ENCODE measurements at regions not wholly inside any gene's neighbourhood (a gene's known extent, or its start where the extent isn't known, plus 50 kb on each side); places are given as distances from the start of the nearest gene placed in this dataset.

- H3K4me2 ChIP-seq (ENCODE audit: control insufficient read depth, extremely low read depth, insufficient read depth, low read depth, low read length) = peak overlapping the region; percentile 16
- dilution Hi-C loops (cut with MboI; ENCODE audit: extremely low pct_ligation_motif_present, low sequenced_read_pairs) = no loop called here
- H3K36me3 ChIP-seq (ENCODE audit: control insufficient read depth in 2 of 2, extremely low read depth in 1 of 2, insufficient read depth in 2 of 2, low read length in 2 of 2) = no peaks in the 10 kb centered on the region
- FAIRE-seq (no peak), DNase-seq (ENCODE audit: low read depth, low spot score) (no peak)
- H3K9me1 ChIP-seq (ENCODE audit: control insufficient read depth, extremely low read depth, insufficient read depth, low read length) = no peaks in the 10 kb centered on the region
- no peak overlapping the region for H3K4me3 ChIP-seq (ENCODE audit: control insufficient read depth in 2 of 3, extremely low read depth in 1 of 3, insufficient read depth in 2 of 3, low read depth in 1 of 3, low read length in 3 of 3)
- peak overlapping the region; percentile 71 for H2AFZ ChIP-seq (ENCODE audit: control insufficient read depth, low read length)
- H3K27me3 ChIP-seq (ENCODE audit: control insufficient read depth, extremely low read depth, insufficient read depth, low read length) = no peaks in the 10 kb centered on the region
- no peaks in the 10 kb centered on the region for H4K20me1 ChIP-seq (ENCODE audit: control insufficient read depth, extremely low read depth, insufficient read depth, low read length)
- H3K4me1 ChIP-seq (ENCODE audit: control insufficient read depth, extremely low read depth, insufficient read depth, low read length) = no peaks in the 10 kb centered on the region
- no peaks in the 10 kb centered on the region for H3K79me2 ChIP-seq (ENCODE audit: control insufficient read depth, insufficient read depth, low read length)
- TF ChIP-seq CTCF (optimal IDR thresholded peaks at IDR 0.05 in 1 of 3, IDR thresholded peaks at IDR 0.05 in 1 of 3, conservative IDR thresholded peaks at IDR 0.05 in 1 of 3; ENCODE audit: extremely low read depth in 1 of 3, insufficient read depth in 2 of 3, low read length in 3 of 3) (no peak), EZH2 (IDR thresholded peaks at IDR 0.05; ENCODE audit: low read length) (no peak)
- no peak overlapping the region for H3K27ac ChIP-seq (ENCODE audit: control insufficient read depth, insufficient read depth, low read length)
- H3K9ac ChIP-seq (ENCODE audit: control insufficient read depth, extremely low read depth, insufficient read depth, low read length) = no peak overlapping the region
- H3K9me3 ChIP-seq (ENCODE audit: control insufficient read depth, low read depth, low read length) = no peaks in the 10 kb centered on the region
These were observed 471.3 kb downstream of the TECRL start for GRCh38 chr4:63937961-63938360.

DNA sequence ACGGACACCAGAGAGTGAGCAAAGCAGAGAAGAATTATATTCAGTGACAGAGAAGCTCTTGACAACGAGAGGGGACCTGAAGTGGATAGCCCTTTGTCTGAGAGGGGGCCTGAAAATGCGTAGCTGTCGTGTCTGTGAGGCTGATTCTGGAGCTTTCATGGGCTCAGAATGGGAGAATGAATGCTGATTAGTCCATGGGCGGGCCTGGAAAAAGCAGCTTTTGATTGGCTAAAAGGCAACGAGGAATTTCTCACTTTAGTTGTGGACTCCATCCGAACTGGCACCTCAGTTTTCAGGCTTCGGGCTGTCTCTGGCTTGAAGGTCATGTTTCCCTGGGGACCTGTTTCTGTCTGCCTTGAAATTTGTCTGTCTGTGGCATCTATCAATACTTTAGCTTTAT lies 487.1 kb downstream of the TECRL start:
- no peaks in the 10 kb centered on the region for H3K4me1 ChIP-seq (ENCODE audit: control insufficient read depth, extremely low read depth, insufficient read depth, low read length)
- dilution Hi-C loops (cut with MboI; ENCODE audit: extremely low pct_ligation_motif_present, low sequenced_read_pairs) = no loop called here
- no peak for TF ChIP-seq CTCF (optimal IDR thresholded peaks at IDR 0.05 in 1 of 3, IDR thresholded peaks at IDR 0.05 in 1 of 3, conservative IDR thresholded peaks at IDR 0.05 in 1 of 3; ENCODE audit: extremely low read depth in 1 of 3, insufficient read depth in 2 of 3, low read length in 3 of 3)
- TF ChIP-seq EZH2 (IDR thresholded peaks at IDR 0.05; ENCODE audit: low read length) = no peak
- no peak overlapping the region for H3K4me3 ChIP-seq (ENCODE audit: control insufficient read depth in 2 of 3, extremely low read depth in 1 of 3, insufficient read depth in 2 of 3, low read depth in 1 of 3, low read length in 3 of 3)
- no peaks in the 10 kb centered on the region for H3K79me2 ChIP-seq (ENCODE audit: control insufficient read depth, insufficient read depth, low read length)
- no peak for DNase-seq (ENCODE audit: low read depth, low spot score)
- H3K36me3 ChIP-seq (ENCODE audit: control insufficient read depth in 2 of 2, extremely low read depth in 1 of 2, insufficient read depth in 2 of 2, low read length in 2 of 2) = no peaks in the 10 kb centered on the region
- no peak overlapping the region for H3K27ac ChIP-seq (ENCODE audit: control insufficient read depth, insufficient read depth, low read length)
- H3K9ac ChIP-seq (ENCODE audit: control insufficient read depth, extremely low read depth, insufficient read depth, low read length) = no peak overlapping the region
- H3K9me3 ChIP-seq (ENCODE audit: control insufficient read depth, low read depth, low read length) = no peaks in the 10 kb centered on the region
- H3K4me2 ChIP-seq (ENCODE audit: control insufficient read depth, extremely low read depth, insufficient read depth, low read depth, low read length) = no peak overlapping the region
- H4K20me1 ChIP-seq (ENCODE audit: control insufficient read depth, extremely low read depth, insufficient read depth, low read length) = no peaks in the 10 kb centered on the region
- H3K9me1 ChIP-seq (ENCODE audit: control insufficient read depth, extremely low read depth, insufficient read depth, low read length) = no peaks in the 10 kb centered on the region
- FAIRE-seq = no peak
- no peak overlapping the region for H2AFZ ChIP-seq (ENCODE audit: control insufficient read depth, low read length)
- no peaks in the 10 kb centered on the region for H3K27me3 ChIP-seq (ENCODE audit: control insufficient read depth, extremely low read depth, insufficient read depth, low read length)

All from keratinocyte (primary cell).